ENCODE measurements at regions not wholly inside any gene's neighbourhood (a gene's known extent, or its start where the extent isn't known, plus 50 kb on each side); places are given as distances from the start of the nearest gene placed in this dataset.

GRCh38 chr15:61318802-61319525 is 89.9 kb upstream of the RORA start:
- DNase-seq = no peak

DNA sequence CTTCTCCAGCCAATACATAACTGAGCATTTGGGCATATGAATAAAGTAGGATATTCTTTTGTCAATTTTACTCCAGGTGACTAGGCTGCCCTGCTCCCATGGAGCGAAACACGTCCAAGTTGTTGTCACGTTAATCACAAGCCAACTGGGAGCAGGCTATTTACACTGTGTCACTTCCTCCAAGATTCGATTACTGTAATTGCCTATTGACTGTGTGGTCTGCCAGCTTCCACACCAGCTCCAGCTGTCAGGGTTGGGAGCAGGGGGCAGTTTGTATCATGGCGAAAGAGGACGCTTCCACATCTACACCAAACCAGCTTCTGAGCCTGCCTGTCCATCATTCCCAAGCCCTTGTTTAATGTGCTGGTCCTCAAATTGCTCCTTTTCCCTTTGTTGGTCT is 89.2 kb upstream of the RORA start:
- DNase-seq = no peak

GRCh38 chr15:61315471-61315870 is 86.4 kb upstream of the RORA start:
- no peak for DNase-seq

GRCh38 chr15:61314427-61314826 is 85.3 kb upstream of the RORA start:
- no peak for DNase-seq

- no peak for DNase-seq
These were observed 80.5 kb upstream of the RORA start for GRCh38 chr15:61309617-61310016.

DNA sequence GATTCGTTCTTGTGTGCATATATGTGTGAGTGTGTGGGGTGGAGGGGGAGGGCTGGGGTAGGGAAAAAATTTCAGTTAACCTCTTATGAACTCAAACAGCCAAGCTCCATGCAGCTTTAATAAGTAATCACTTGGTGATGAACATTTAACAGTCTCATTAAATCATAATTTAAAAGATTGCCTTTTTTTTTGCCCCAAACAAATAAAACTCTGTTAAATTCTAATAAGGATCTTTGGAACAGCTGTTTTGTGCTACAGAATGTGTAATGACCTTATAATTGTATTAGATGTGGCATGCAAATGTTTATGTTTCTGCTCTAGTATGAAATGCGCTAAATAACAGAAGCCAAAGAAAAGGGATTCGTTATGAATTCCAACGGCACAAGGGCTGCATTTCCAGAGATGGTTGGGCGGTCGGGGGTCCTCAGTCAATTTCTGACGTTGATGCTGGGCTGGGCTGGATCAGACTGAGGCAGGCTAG is 80.0 kb upstream of the RORA start:
- DNase-seq = no peak

- no peak for DNase-seq
These were observed 79.3 kb upstream of the RORA start for GRCh38 chr15:61308437-61308836.

GRCh38 chr15:61307474-61307873 is 78.4 kb upstream of the RORA start:
- DNase-seq = no peak

DNA sequence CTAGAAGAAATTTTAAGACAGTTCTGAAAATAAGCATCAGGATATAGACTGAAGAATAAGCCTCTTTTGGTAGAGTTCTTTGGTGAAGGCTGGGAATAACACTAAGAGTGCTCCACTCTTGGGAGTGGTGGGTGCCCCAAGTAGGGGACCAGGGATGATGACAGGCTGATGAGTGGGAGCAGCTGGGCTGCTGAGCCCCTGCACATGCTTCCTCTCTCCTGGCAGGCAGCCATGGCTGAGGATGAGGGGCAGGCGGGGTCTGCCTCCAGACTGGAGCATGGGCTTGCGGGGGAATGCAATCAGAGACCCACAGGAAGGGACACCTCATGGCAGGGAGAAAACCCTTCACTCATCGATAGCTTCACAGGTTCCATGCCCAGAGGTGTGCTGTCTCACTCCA is 72.6 kb upstream of the RORA start:
- DNase-seq = no peak

DNA sequence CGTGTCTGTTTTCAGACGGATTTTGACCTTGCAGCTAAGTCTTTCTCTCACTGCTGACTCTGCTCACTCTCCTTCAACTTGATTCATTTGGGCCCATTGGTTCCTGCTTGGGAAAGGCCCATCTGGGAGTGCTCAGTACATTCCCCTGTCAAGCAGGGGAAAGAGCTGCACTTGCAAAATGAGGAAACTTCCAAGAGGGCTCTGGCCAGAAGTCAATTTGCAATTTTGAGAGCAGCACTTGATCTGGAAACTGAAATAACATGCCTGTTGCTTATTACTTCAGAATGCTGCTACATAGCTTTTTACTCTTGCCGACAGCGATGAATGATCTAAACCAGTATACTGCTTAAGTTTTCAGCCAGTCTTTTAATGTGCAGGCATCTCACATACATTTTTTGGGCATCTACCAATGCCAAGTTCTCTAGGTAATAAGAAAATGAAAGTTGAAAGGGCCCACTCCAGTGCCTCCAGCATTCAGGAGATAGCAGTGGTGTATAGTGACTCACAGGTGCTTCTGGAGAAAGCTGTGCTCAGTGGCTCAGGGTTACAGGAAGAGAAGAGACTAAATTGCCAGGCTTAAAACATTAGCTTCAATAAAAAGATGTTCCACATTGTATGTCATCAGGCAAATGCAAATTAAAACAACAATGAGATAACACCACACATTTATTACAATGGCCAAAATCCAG is 70.1 kb upstream of the RORA start:
- no peak for DNase-seq

DNA sequence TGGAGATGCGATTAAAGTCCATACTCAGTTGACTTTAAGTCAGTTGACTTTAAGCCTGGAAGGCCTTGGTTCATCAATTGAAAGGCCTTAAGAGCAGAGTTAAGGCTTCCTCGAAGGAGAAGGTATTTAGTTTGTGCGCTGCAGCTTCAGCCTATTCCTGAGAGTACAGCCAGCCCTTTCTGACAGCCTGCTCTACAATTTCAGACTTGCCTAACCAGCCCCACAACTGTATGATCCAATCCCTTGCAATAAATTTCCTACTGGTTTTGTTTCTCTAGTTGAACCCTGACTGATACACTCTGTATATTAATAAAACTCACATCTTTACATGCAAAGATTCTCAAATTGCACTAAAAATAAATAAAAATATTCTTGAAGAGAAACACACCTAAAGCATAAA is 66.1 kb upstream of the RORA start:
- DNase-seq = no peak

- DNase-seq = no peak
These were observed 53.6 kb upstream of the RORA start for GRCh38 chr15:61282661-61283060.

GRCh38 chr15:61281328-61281727 is 52.2 kb upstream of the RORA start:
- no peak for DNase-seq

Measured in left hindlimb (tissue), 1 donor.